ENCODE measurements at regions not wholly inside any gene's neighbourhood (a gene's known extent, or its start where the extent isn't known, plus 50 kb on each side); places are given as distances from the start of the nearest gene placed in this dataset.

- DNase-seq (ENCODE audit: insufficient read length, low spot score) (no peak), FAIRE-seq (no peak)
Measured at GRCh38 chr9:115249488-115249887, 131.5 kb upstream of the TNC start.

- no peak for FAIRE-seq
- peak; percentile 37 for DNase-seq (ENCODE audit: insufficient read length, low spot score)
Measured at GRCh38 chr9:115250621-115251032, 132.7 kb upstream of the TNC start.

- DNase-seq (ENCODE audit: insufficient read length, low spot score) (no peak), FAIRE-seq (no peak)
Measured at GRCh38 chr9:115254287-115255180, 136.6 kb upstream of the TNC start.

DNA sequence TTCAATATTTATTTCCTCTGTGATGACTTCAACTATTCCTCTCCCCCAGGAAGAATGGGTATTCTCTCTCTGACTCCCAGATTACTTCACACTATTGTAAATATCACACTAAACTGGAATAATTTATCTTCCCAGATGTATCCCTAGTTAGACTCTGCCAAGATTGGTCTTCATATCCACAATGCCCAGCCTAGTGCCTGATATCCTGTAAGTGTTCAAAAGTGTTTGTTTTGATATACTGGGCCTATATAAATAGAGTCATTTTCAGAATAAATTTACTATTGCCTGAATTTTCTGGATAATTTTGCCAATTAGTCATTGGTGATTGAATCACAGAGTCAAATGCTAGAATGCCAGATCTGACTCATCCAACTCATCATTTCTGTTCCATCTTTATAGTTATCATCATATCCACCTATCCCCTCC lies 143.7 kb upstream of the TNC start:
- FAIRE-seq (no peak), DNase-seq (ENCODE audit: insufficient read length, low spot score) (no peak)

DNA sequence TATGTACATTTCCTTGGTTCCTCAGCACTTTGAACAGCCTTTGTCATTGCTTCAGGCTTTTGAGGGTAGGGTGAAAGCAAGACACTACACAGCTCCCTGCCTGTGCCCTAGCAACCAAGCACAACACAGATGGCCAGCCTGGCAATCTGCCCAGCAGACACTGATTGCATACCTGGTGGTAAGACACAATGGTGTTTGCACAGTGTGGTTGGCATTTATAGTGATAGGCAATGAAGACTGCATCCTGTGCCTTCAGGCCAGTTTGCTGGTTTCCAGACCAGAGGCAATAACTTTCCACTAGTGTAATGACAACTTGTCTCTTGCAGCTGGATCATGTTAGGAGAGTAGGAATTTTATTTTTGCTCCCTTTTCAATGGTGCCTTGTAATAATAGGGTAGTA lies 144.5 kb upstream of the TNC start:
- DNase-seq (ENCODE audit: insufficient read length, low spot score) (peak; percentile 40), FAIRE-seq (peak; percentile 95)

- FAIRE-seq (no peak), DNase-seq (ENCODE audit: insufficient read length, low spot score) (no peak)
Measured at GRCh38 chr9:115262952-115263351, 145.0 kb upstream of the TNC start.

DNA sequence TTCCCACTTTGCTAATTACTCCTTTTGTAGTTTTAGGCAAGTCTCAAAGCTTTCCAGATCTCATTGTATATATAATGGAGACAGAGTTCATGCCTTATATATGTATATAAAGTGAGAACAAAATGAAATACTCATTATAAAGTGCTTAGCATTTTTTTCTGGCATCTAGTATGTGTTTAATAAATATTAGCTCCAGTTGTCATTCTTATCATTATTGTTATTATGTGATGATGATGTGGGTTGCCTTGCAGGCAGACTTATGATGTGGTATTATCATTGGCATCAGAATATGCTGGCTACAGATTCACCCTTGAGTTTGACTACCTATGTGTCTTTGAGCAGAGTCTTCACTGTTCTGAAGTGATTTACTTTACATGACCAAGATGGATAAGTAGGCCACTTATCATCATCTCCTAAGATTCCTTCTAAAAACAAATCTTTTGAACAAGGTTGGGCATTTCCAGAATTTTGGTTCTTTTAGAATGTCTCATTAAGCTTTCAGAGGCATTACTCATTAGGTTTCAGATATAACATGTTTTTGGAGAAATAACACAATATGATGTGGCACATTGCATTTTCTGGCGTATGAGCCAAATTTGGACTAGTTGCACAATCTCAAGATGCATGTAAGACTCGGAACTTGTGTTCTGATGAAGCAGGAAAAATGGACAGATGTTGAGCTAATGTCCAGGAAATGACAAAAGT lies 145.6 kb upstream of the TNC start:
- no peak for FAIRE-seq

GRCh38 chr9:115264313-115264712 lies 146.4 kb upstream of the TNC start:
- FAIRE-seq = no peak
- DNase-seq (ENCODE audit: insufficient read length, low spot score) = no peak

More for the DNA sequence above, 145.6 kb upstream of the TNC start:
- no peak for DNase-seq (ENCODE audit: insufficient read length, low spot score)

DNA sequence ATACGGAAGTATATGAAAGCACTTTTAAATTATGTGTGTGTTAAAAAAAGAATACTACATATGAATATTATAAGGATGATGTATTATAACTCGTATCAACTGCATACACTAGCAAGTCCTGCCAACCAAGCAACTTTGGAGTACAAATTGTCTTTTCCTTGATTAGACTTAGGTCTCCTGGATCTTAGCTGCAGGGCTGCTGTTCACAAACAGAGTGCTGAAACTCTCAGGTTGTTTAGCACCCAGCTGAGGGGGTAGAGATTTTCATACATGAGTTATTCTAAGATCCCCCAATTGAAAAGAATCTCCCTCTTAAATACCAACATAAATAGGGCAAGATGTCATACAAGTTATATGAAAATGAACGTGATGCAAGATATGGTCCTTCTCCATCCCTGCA lies 149.8 kb upstream of the TNC start:
- DNase-seq (ENCODE audit: insufficient read length, low spot score) (no peak), FAIRE-seq (no peak)

DNA sequence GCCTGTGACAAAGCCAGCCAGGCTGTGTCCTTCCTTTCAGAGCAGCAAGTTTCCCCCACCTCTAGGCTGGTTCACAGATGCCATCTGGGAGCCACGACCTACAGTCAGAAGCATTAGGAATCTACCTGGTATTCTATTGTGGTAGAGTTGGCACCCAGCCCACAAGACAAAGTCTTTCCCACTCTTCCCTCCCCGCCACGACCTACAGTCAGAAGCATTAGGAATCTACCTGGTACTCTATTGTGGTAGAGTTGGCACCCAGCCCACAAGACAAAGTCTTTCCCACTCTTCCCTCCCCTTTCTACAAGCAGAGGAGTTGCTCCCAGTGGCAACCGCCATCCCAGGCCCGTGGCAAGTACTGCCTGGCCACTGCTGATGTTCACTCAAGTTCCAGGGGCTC lies 157.8 kb upstream of the TNC start:
- FAIRE-seq = no peak

DNA sequence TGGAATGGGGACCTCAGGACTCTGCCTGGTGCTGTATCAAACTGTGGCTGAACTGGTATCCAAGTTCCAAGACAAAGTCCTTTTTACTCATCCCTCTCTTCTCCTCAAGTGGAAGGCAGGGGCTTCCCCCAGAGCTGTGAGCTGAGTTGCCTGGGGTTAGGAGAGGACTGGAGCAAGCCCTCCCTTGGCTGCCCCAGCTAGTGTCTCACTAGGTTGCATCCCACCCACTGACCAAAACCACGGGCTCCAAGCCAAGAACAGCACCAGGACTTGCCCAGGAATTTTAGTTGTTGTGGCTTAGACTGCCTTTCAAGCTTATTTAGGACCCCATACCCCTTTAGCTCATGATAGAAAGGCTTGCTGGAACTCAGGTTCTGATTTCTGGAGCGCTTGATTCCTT lies 158.7 kb upstream of the TNC start:
- DNase-seq (ENCODE audit: insufficient read length, low spot score) (no peak), FAIRE-seq (no peak)

More for the DNA sequence above, 157.8 kb upstream of the TNC start:
- DNase-seq (ENCODE audit: insufficient read length, low spot score) = no peak

- DNase-seq (ENCODE audit: insufficient read length, low spot score) (no peak), FAIRE-seq (no peak)
Measured at GRCh38 chr9:115277301-115277700, 159.3 kb upstream of the TNC start.

DNA sequence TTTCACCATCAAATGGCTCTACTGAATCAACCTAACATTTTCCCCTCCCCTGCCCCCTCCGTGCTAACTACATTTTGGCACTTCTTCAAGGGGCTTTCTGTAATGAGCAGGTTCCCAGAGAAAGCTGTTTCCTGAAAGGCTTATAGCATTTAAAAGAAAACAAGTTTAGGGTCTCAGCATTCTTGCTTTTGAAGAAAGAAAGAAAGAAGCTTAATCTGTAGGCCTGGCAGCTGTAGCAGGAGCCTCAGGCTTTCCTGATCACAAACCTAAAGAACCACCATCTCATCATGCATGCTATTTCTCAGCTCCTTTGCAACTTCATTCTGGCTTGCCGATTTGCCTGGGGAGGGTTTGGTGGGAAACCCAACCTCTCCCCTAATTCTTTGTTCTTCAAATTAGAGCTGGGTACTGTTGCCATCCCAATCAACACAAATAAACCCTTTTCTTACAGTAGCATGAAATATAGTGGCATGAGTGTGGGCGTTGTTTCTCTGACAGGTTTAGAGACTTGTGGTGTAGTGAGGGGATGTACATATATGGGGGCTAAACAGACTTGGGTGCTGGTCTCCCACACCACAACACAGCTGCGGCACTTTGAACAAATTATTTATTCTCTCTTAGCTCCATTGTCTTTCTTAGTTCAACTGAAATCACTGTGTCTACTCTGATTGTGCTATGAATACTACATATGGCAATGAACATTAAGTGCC lies 160.5 kb upstream of the TNC start:
- FAIRE-seq = no peak
- no peak for DNase-seq (ENCODE audit: insufficient read length, low spot score)

DNA sequence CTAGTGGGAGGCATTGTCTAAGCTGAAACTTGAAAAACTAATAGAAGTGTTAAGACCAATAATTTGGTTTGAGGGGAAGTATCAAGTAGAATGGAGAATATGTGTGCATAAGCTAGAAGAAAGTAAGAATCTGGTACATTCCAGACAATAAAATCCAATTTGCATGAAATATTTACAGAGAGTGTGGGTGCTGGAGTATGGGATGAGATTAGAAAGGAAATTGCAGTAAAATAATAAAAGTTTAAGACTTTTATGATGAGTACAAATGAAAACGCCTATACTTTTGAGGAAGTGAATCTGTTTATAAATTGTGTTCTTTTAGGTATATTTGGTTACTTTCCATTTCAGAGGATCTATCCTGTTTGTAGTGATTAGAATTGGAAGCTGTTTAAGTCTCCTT lies 165.4 kb upstream of the TNC start:
- FAIRE-seq (no peak), DNase-seq (ENCODE audit: insufficient read length, low spot score) (no peak)

DNA sequence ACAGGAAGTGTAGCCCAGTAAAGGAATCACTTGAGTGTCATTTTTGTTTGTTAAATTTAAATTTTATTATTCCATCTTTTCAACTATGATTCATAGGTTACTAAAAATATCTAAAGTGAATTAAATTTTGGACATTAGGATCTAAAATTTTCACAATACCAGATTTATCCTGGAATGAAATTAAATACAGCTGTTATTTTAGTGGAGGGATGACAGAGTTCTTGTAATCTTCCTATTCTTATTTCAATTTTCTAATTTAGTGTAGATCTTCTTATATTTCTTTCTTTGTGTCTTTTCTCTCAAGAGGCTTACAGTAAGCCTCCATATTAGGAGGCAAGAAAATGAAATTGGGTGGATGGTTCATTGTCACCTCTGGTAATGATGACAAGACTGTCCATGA lies 167.9 kb upstream of the TNC start:
- DNase-seq (ENCODE audit: insufficient read length, low spot score) (no peak), FAIRE-seq (no peak)

DNA sequence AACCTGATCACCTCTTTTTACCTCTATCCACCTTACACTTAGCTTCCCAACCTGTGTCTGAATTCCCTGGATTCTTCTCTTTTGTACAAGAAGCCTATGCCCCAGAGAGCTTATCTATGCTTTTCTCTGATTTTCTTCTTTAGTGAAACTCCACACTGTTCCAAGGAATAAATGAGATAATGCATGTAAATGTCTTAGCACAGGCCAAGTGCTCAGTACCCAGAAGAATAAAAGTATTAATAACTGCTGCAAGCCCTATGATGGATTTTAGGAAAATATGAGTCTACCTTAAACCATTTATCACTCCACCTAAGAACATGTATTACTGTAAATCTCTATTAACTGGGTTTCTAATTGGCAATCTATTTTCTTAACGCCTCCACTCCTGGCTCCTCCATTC lies 168.5 kb upstream of the TNC start:
- DNase-seq (ENCODE audit: insufficient read length, low spot score) (no peak), FAIRE-seq (no peak)

GRCh38 chr9:115289757-115290208 lies 171.8 kb upstream of the TNC start:
- DNase-seq (ENCODE audit: insufficient read length, low spot score) (peak; percentile 13), FAIRE-seq (no peak)

DNA sequence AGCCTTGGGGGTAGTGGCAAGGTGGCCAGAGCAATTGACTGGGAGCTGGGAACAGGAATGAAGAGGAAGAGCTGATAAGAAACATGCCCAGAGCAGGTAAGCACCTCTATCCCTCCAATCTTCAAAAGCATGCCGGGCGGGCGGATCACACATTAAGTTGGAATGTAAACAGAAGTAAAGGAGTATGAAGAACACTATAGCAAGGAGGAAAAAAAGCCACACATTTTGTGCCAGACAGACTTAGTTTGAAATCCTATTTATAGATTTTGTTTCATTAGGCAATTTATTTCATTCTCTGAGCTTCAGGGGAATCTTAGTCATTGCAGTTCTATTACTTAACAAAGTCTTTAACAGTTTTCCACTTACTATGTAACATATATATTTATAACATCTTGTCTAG lies 173.9 kb upstream of the TNC start:
- no peak for DNase-seq (ENCODE audit: insufficient read length, low spot score)
- FAIRE-seq = no peak

DNA sequence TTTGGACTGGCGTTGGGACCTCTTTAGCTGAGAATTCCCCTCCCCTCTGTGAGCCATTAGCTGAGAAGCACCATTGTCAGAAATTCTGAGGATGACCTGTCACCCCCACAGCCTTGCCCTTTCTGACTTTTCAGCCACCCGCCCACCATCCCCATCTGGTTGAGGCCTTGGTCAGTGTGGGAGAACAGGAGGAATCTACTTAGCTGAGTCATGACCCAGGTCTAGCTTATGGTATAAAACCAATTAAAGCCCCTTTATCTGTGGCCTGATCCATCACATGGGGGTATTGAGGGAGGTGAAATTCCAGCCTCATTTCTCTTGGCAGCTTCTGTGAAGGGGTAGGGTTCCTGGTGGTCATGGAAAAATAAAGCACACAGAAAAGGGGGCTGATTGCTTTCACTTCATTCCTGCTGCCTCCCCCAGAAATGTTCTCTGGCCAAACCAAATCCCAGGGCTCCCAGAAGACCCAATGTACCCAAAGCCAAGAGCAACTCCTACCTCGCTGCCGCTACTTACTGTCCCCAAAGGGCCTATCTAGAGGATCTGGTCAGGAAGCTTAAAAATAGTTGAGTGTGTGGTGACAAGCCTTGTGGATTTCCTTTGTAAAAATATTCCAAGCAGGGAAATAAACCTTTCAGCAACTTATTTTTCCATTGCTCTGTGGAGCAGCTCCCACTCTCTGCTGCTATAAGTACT lies 174.8 kb upstream of the TNC start:
- FAIRE-seq (no peak), DNase-seq (ENCODE audit: insufficient read length, low spot score) (peak; percentile 6)

- DNase-seq (ENCODE audit: insufficient read length, low spot score) (no peak), FAIRE-seq (no peak)
Measured at GRCh38 chr9:115295734-115296133, 177.8 kb upstream of the TNC start.
